NB4 (cell line): ENCODE measurements at regions not wholly inside any gene's neighbourhood (a gene's known extent, or its start where the extent isn't known, plus 50 kb on each side); places are given as distances from the start of the nearest gene placed in this dataset.

Experiments
- MYC ChIP-seq: IDR thresholded peaks from 2 replicates; pipeline ENCODE4 v1.6.1; 2011; ENCODE audit warnings: low read depth, low read length
- POLR2A ChIP-seq: IDR thresholded peaks from 2 replicates; pipeline ENCODE4 v1.6.1; 2011; ENCODE audit warnings: mild to moderate bottlenecking; ENCODE audit not compliant: insufficient read length; ENCODE audit errors: extremely low read depth
- TF ChIP-seq, protein P1 (sequence below): IDR thresholded peaks from one replicate; pipeline ENCODE4 v1.5.1; 2012; ENCODE audit warnings: low read depth, low read length
- TF ChIP-seq, protein P2 (sequence below): IDR thresholded peaks from 2 replicates; pipeline ENCODE4 v1.6.1; 2011; ENCODE audit warnings: low read depth, low read length

DNA sequence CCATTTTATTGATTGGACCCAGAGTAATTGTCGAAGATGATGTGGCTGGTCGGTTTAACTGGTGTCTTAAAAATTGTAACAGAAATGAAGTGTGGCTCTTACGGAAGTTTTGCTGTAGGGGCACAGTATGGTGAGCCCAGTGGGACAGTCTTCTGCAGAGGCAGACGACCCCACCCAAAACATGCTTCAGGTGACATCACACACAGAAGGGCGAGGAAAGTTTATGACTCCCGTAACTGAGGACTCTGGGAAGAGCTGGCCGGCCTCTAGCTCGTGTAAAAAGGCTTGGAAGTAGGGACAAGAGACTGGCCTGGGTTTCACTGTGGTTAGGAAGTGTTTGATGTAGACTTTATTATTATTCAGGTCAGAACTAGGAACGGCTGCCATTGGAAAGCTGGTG lies 73.3 kb downstream of the HTR5A start:
- TF ChIP-seq, protein P1, sequence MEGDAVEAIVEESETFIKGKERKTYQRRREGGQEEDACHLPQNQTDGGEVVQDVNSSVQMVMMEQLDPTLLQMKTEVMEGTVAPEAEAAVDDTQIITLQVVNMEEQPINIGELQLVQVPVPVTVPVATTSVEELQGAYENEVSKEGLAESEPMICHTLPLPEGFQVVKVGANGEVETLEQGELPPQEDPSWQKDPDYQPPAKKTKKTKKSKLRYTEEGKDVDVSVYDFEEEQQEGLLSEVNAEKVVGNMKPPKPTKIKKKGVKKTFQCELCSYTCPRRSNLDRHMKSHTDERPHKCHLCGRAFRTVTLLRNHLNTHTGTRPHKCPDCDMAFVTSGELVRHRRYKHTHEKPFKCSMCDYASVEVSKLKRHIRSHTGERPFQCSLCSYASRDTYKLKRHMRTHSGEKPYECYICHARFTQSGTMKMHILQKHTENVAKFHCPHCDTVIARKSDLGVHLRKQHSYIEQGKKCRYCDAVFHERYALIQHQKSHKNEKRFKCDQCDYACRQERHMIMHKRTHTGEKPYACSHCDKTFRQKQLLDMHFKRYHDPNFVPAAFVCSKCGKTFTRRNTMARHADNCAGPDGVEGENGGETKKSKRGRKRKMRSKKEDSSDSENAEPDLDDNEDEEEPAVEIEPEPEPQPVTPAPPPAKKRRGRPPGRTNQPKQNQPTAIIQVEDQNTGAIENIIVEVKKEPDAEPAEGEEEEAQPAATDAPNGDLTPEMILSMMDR = no peak
- no peak for TF ChIP-seq POLR2A
- TF ChIP-seq MYC = no peak
- TF ChIP-seq, protein P2, sequence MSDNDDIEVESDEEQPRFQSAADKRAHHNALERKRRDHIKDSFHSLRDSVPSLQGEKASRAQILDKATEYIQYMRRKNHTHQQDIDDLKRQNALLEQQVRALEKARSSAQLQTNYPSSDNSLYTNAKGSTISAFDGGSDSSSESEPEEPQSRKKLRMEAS = no peak
